Psoas muscle (tissue), 7 donors: ENCODE measurements at regions not wholly inside any gene's neighbourhood (a gene's known extent, or its start where the extent isn't known, plus 50 kb on each side); places are given as distances from the start of the nearest gene placed in this dataset.
"Not testable (repeated sequence)": the region's sequence is repeated elsewhere in the genome, so short reads cannot be mapped to it uniquely, and the experiment has no call there.

ENCODE experiments used
- ATAC-seq, 4 donors: fragments of 200-7000 bp; cut with Tn5 transposase; one replicate each; pipeline ENCODE4 v1.9.1; 2020; ENCODE audit warnings: moderate library complexity in 3 of 4, mild to moderate bottlenecking in 2 of 4
- DNase-seq, 2 donors: peaks; one replicate each; pipeline ENCODE4 v3.0.0-alpha.2; 2020
- H3K27ac ChIP-seq: fragments of 200-600 bp; one replicate; pipeline ENCODE4 v1.8.0; 2022
- H3K27me3 ChIP-seq, 3 donors: fragments of 200-600 bp in 1 of 3; one replicate each; pipeline versions ENCODE4 v1.6.1 to v1.8.0; 2013 to 2022; ENCODE audit warnings: low read length in 2 of 3, mild to moderate bottlenecking in 2 of 3, moderate library complexity in 1 of 3; ENCODE audit not compliant: insufficient read depth in 3 of 3
- H3K36me3 ChIP-seq, 2 donors: fragments of 200-600 bp in 1 of 2; one replicate each; pipeline versions ENCODE4 v1.6.1 to v1.8.0; 2013 to 2022; ENCODE audit warnings: low read depth in 1 of 2, mild to moderate bottlenecking in 1 of 2, moderate library complexity in 1 of 2; ENCODE audit not compliant: insufficient read depth in 1 of 2
- H3K4me1 ChIP-seq: fragments of 200-600 bp; one replicate; pipeline ENCODE4 v1.8.0; 2022
- H3K4me3 ChIP-seq: fragments of 200-600 bp; one replicate; pipeline ENCODE4 v1.8.0; 2022; ENCODE audit warnings: mild to moderate bottlenecking
- H3K9me3 ChIP-seq: fragments of 200-600 bp; one replicate; pipeline ENCODE4 v1.8.0; 2022
- WGBS, 3 donors: extraction: QIAGEN DNeasy Blood & Tissue Kit; methylation state at CpG; one replicate each; pipeline versions ENCODE4 v1.1.6 to v1.1.7; 2013; 5-methylcytosine and 5-hydroxymethylcytosine counted together
- intact Hi-C, 2 donors: fragments of 100-400 bp; cut with DNase I; formaldehyde crosslinking; loops; one replicate each; pipeline versions ENCODE4 v1.11.0 to v1.14.2; 2022
- donor health status: healthy with polysubstance abuse.
- donor health status: DM: no; HTN: no; CAD: no; lungs with moderate emphysema.
- donor health status: Bipolar disorder and iron deficiency.
- donor health status: healthy.
- donor health status: DM: yes; HTN: yes; CAD: no.
- donor health status: DM: no; HTN: no; CAD: no.
- donor health status: DM: yes; HTN: yes; CAD: no.

DNA sequence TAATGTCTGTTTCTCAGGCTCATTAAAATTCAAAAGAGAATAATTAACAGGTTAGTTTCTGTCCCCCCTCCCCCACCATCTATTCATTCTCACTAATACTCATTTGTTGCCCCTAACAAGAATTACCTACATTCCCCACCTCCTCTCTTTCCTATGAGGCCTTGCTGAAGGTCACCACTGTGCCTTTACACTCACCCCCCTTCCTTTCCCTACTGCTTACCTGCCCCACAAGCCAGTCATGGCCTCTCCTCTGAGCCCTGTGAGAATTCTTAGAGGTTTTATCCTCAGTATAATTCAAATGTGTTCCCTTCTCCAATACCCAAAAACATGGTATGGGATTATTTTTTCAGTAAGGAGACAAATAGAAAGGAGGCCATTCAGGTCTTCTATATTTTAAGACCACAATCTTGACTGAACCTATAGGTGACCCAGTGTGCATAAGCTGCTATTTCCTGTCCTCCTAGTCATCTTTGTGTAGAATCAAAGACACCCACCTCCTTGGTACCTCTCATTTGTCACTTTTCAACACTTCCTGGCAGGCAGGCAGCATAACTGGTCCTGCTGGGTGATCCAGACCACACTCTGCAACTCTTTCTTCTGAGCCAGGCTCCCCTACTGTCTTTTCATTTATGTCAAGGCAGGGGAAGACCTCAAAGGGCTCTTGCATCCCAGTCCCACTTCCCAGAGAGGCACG, 55.8 kb upstream of the PLGLB2 start:
- H3K27me3 ChIP-seq, H3K4me1 ChIP-seq, DNase-seq, H3K36me3 ChIP-seq, ATAC-seq, H3K4me3 ChIP-seq, H3K27ac ChIP-seq, intact Hi-C loops, H3K9me3 ChIP-seq: not testable (repeated sequence)
- WGBS, 3 donors: 88 to 100% (median 96%) methylated on average over 1 of the region's 1 CpG

GRCh38 chr2:87692914-87693313, 55.0 kb upstream of the PLGLB2 start:
- intact Hi-C loops, DNase-seq, H3K27me3 ChIP-seq, H3K36me3 ChIP-seq, H3K9me3 ChIP-seq, ATAC-seq, H3K4me1 ChIP-seq, H3K4me3 ChIP-seq, H3K27ac ChIP-seq: not testable (repeated sequence)
- WGBS, 3 donors: 87 to 97% (median 88%) methylated on average over 2 of the region's 2 CpGs

GRCh38 chr2:87693882-87694281, 54.0 kb upstream of the PLGLB2 start:
- DNase-seq, H3K4me3 ChIP-seq, H3K27me3 ChIP-seq, intact Hi-C loops, H3K4me1 ChIP-seq, H3K27ac ChIP-seq, H3K9me3 ChIP-seq, H3K36me3 ChIP-seq, ATAC-seq: not testable (repeated sequence)
- no CpG with 5 or more reads among the region's 1 CpG for WGBS, 3 donors

DNA sequence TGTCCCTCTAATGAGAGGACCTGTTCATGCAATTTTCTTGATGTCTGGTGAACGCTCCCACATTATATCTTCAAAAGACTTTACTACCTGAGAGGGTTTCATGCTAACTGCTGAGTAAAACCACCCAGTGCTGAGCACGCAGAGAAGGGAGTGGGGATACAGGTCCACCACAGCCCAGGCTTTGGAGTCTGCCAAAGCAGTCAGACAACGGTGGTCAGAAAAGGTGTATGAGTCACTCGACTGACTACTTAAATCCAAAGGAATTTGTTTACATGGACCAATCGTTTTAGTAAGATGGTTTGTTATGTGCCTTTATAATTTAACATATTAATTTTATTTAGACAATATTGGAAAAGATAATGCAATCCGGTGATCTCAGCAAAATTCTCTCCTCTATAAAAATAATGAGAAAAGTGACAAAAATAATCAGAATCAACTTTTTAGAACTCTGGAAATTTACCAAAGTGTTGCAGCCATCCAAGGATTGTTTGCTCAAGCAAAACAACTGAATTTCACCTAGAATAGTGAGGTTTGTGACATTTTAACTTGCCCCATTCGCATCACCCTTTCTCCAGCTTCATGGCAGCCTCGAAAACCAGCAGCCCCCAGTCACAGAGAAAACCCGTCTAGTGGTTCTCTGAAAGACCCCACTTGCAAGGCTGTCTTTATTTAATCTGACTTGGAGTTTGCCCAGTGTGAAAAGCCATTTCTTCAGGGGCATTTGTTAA, 52.1 kb upstream of the PLGLB2 start:
- DNase-seq, H3K27ac ChIP-seq, H3K4me1 ChIP-seq, H3K4me3 ChIP-seq, ATAC-seq, intact Hi-C loops, H3K27me3 ChIP-seq, H3K36me3 ChIP-seq, H3K9me3 ChIP-seq: not testable (repeated sequence)
- 78 to 85% (median 85%) methylated on average over 8 of the region's 9 CpGs for WGBS, 3 donors
